GM12878 (cell line): ENCODE measurements at regions not wholly inside any gene's neighbourhood (a gene's known extent, or its start where the extent isn't known, plus 50 kb on each side); places are given as distances from the start of the nearest gene placed in this dataset.

Experiments used
- ATAC-seq: fragments of 200-7000 bp; cut with Tn5 transposase; 3 replicates; pipeline ENCODE4 v1.9.1; 2020; ENCODE audit warnings: mild to moderate bottlenecking, moderate library complexity
- BruUV-seq: library from RNA; stranded (reverse); fragments of 400-500 nt; replicated peaks from 2 replicates; lab custom pipeline; 2021; lab: Mats Ljungman, UMichigan
- CTCF ChIA-PET: fragments of 300-600 bp; sonication (Branson Sonifier 250); formaldehyde crosslinking; extraction: SDS; loops from one replicate; lab custom pipeline; 2021; ENCODE audit warnings: inconsistent platforms; lab: Yijun Ruan, JAX
- POLR2A ChIA-PET: fragments of 350-600 bp; formaldehyde crosslinking; extraction: SDS; loops from one replicate; lab custom pipeline; 2021; ENCODE audit warnings: inconsistent platforms; lab: Charles Lee
- RAD21 ChIA-PET: fragments of 300-600 bp; sonication (Branson Sonifier 250); formaldehyde crosslinking; loops from one replicate; lab custom pipeline; 2023; ENCODE audit warnings: antibody characterized with exemption; ENCODE audit not compliant: unreplicated experiment; lab: Charles Lee
- SMC1A ChIA-PET: fragments of 300-600 bp; sonication (Branson Sonifier 250); formaldehyde crosslinking; loops from one replicate; lab custom pipeline; 2023; ENCODE audit not compliant: unreplicated experiment, uncharacterized antibody; lab: Charles Lee
- DNase-seq: peaks from one replicate; pipeline ENCODE4 v3.0.0-alpha.2; 2011; ENCODE audit warnings: low read depth, low spot score
- FAIRE-seq: peaks from 3 replicates; lab custom pipeline; 2011; peaks lifted over from hg19 to GRCh38; lab: Jason Lieb, UNC
- H2AFZ ChIP-seq: 2 replicates; pipeline ENCODE4 v1.6.0; 2011; ENCODE audit warnings: low read depth, low read length, control low read depth; ENCODE audit not compliant: control insufficient read depth
- H3K27ac ChIP-seq: 2 replicates; pipeline ENCODE4 v1.5.1; 2011; ENCODE audit warnings: control low read depth; ENCODE audit not compliant: control insufficient read depth, insufficient read depth
- H3K27me3 ChIP-seq, 2 experiments: replicated peaks in 1 of 2; 2 replicates each; pipeline versions ENCODE4 v1.6.0 to v1.6.1; 2011; ENCODE audit warnings: low read length in 1 of 2; ENCODE audit not compliant: control insufficient read depth in 2 of 2, insufficient read depth in 2 of 2
- H3K36me3 ChIP-seq, 2 experiments: 2 replicates each; pipeline ENCODE4 v1.5.1; 2011; ENCODE audit warnings: low read length in 1 of 2; ENCODE audit not compliant: control insufficient read depth in 2 of 2, insufficient read depth in 2 of 2
- H3K4me1 ChIP-seq: 2 replicates; pipeline ENCODE4 v1.6.1; 2011; ENCODE audit warnings: mild to moderate bottlenecking, low read length, moderate library complexity, mixed read lengths; ENCODE audit not compliant: control insufficient read depth, insufficient read depth
- H3K4me2 ChIP-seq: 2 replicates; pipeline ENCODE4 v1.6.0; 2011; ENCODE audit warnings: control low read depth; ENCODE audit not compliant: control insufficient read depth, insufficient read depth
- H3K4me3 ChIP-seq: fragments of 200-600 bp; sonication (generic); 2 replicates; pipeline ENCODE4 v1.5.1; 2016
- H3K79me2 ChIP-seq: 2 replicates; pipeline ENCODE4 v1.6.0; 2011; ENCODE audit warnings: low read length; ENCODE audit not compliant: control insufficient read depth, insufficient read depth
- H3K9ac ChIP-seq: 2 replicates; pipeline ENCODE4 v1.8.0; 2011; ENCODE audit warnings: low read length, control low read depth, mixed read lengths; ENCODE audit not compliant: control insufficient read depth, insufficient read depth
- H3K9me3 ChIP-seq: replicated peaks from 3 replicates; pipeline ENCODE4 v1.5.1; 2011; ENCODE audit warnings: mild to moderate bottlenecking, low read length; ENCODE audit not compliant: control insufficient read depth, insufficient read depth
- H4K20me1 ChIP-seq: 2 replicates; pipeline ENCODE4 v1.6.0; 2011; ENCODE audit not compliant: control insufficient read depth, insufficient read depth
- BMI1 ChIP-seq: fragments of 450-650 bp; IDR thresholded peaks from 2 replicates; pipeline ENCODE4 v1.6.1; 2016; ENCODE audit warnings: mild to moderate bottlenecking, moderate library complexity, borderline replicate concordance
- CEBPB ChIP-seq, 2 experiments: fragments of 150-350 bp in 1 of 2; IDR thresholded peaks; 2 replicates each; pipeline ENCODE4 v1.6.1; 2012 to 2014; ENCODE audit warnings: low read depth in 2 of 2, low read length in 2 of 2, borderline replicate concordance in 1 of 2, inconsistent platforms in 1 of 2
- EGR1 ChIP-seq, 2 experiments: IDR thresholded peaks; 1 replicate in 1 of 2; 2 replicates in 1 of 2; pipeline ENCODE4 v1.6.1; 2011 to 2012; ENCODE audit warnings: low read depth in 2 of 2, low read length in 2 of 2, borderline replicate concordance in 1 of 2, mild to moderate bottlenecking in 1 of 2, moderate library complexity in 1 of 2
- EP300 ChIP-seq, 2 experiments: fragments of 150-350 bp in 1 of 2; IDR thresholded peaks; 2 replicates each; pipeline ENCODE4 v1.6.1; 2011 to 2012; ENCODE audit warnings: low read depth in 2 of 2, low read length in 2 of 2, borderline replicate concordance in 1 of 2, improper control_type of control experiment in 1 of 2, inconsistent platforms in 1 of 2; ENCODE audit not compliant: control insufficient read depth in 1 of 2
- GATAD2B ChIP-seq: fragments of 450-650 bp; conservative IDR thresholded peaks from 2 replicates; pipeline ENCODE4 v1.6.1; 2017; ENCODE audit warnings: low read depth, mild to moderate bottlenecking, moderate library complexity
- HDAC2 ChIP-seq: fragments of 200-600 bp; sonication (generic); IDR thresholded peaks from 2 replicates; pipeline ENCODE4 v1.6.1; 2017
- IKZF1 ChIP-seq: fragments of 450-650 bp; conservative IDR thresholded peaks from 2 replicates; pipeline ENCODE4 v1.6.1; 2017; ENCODE audit warnings: antibody characterized with exemption, mild to moderate bottlenecking
- IRF4 ChIP-seq: IDR thresholded peaks from 2 replicates; pipeline ENCODE4 v1.6.1; 2011; ENCODE audit warnings: low read depth, low read length
- KLF5 ChIP-seq: fragments of 450-650 bp; IDR thresholded peaks from 2 replicates; pipeline ENCODE4 v1.6.1; 2014; ENCODE audit warnings: mild to moderate bottlenecking; ENCODE audit not compliant: partially characterized antibody
- NR2F1 ChIP-seq: fragments of 450-650 bp; conservative IDR thresholded peaks from 2 replicates; pipeline ENCODE4 v1.6.1; 2017; ENCODE audit warnings: mild to moderate bottlenecking
- SPI1 ChIP-seq: IDR thresholded peaks from 2 replicates; pipeline ENCODE4 v1.6.1; 2011; ENCODE audit warnings: low read depth, mild to moderate bottlenecking, low read length, moderate library complexity, borderline replicate concordance; ENCODE audit not compliant: insufficient read depth
- TBL1XR1 ChIP-seq: IDR thresholded peaks from 2 replicates; pipeline ENCODE4 v1.6.1; 2012; ENCODE audit warnings: low read depth, low read length, improper control_type of control experiment
- ZSCAN29 ChIP-seq: fragments of 450-650 bp; IDR thresholded peaks from 2 replicates; pipeline ENCODE4 v1.6.1; 2017; ENCODE audit warnings: mild to moderate bottlenecking, moderate library complexity
- WGBS: methylation state at CpG from one replicate; pipeline ENCODE4 v1.1.6; 2016; ENCODE audit warnings: low lambda C conversion rate; ENCODE audit not compliant: insufficient replicate concordance, insufficient coverage; ENCODE audit errors: missing lambda C conversion rate; 5-methylcytosine and 5-hydroxymethylcytosine counted together
- in situ Hi-C: fragments of 300-500 bp; cut with MboI; formaldehyde crosslinking; loops from 9 replicates; pipeline ENCODE4 v1.14.3; 2018; ENCODE audit warnings: mixed read lengths
- intact Hi-C: fragments of 100-400 bp; cut with micrococcal nuclease; formaldehyde crosslinking; loops from one replicate; pipeline ENCODE4 v1.14.2; 2022; ENCODE audit not compliant: unreplicated experiment
- TF ChIP-seq, protein P1 (sequence below): fragments of 450-650 bp; IDR thresholded peaks from 2 replicates; pipeline ENCODE4 v1.6.1; 2016; ENCODE audit warnings: mild to moderate bottlenecking
- TF ChIP-seq, protein P2 (sequence below): IDR thresholded peaks from 2 replicates; pipeline ENCODE4 v1.6.1; 2012; ENCODE audit warnings: low read depth, low read length, improper control_type of control experiment
- TF ChIP-seq, protein P3 (sequence below), 3 experiments: IDR thresholded peaks in 2 of 3; conservative IDR thresholded peaks in 1 of 3; 2 replicates each; pipeline ENCODE4 v1.5.1; 2011; ENCODE audit warnings: low read depth in 3 of 3, low read length in 3 of 3, mild to moderate bottlenecking in 3 of 3, control low read depth in 2 of 3, moderate library complexity in 2 of 3, inconsistent platforms in 1 of 3, mixed read lengths in 1 of 3; ENCODE audit not compliant: control insufficient read depth in 2 of 3, insufficient read depth in 1 of 3; ENCODE audit errors: extremely low read depth in 1 of 3

DNA sequence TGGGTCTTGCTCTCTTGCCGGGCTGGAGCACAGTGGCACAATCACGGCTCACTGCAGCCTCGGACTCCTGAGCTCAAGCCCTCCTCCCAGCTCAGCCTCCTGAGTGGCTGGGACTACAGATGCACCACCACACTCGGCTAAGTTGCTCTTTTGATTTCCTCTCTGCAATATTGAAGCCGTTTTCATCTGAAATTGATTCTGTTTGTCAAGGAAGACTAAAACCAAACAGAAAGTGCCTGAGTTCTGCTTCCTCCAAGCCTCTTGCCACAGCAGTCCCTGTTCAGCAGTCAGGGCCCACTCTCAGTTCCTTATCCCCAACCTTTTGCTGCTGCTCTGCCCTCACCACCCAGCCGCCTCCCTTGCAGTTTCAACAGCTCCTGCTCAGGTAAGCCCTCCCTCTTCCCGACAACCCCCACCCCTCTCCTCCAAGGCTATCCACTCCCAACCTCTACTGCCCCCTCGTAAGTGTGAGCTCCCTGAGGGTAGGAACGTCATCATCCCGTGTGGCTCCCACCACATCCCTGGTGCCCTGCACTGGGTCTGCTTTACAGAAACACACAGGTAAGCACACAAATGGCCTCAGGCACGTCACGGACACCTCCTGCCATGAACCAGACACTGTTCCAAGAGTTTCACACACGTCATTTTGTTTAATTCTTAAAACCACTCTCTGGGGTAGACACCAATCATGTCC is 70.7 kb upstream of the TAB2 start (continued):
- TF ChIP-seq TBL1XR1 (no peak), SPI1 (peak; percentile 90), IRF4 (peak; percentile 93), CEBPB (IDR thresholded peaks at IDR 0.05; ENCODE audit: borderline replicate concordance in 1 of 2, low read depth in 2 of 2, low read length in 2 of 2) (no peak), GATAD2B (0 out of 2 replicates have a peak, but pooled peaks have one; percentile 35), EP300 (IDR thresholded peaks at IDR 0.05; ENCODE audit: borderline replicate concordance in 1 of 2, control insufficient read depth in 1 of 2, low read depth in 2 of 2, low read length in 2 of 2) (peak; percentile 36 to 61; a peak in 1 of 4 replicates), IKZF1 (peak; percentile 79)
- TF ChIP-seq, protein P1, sequence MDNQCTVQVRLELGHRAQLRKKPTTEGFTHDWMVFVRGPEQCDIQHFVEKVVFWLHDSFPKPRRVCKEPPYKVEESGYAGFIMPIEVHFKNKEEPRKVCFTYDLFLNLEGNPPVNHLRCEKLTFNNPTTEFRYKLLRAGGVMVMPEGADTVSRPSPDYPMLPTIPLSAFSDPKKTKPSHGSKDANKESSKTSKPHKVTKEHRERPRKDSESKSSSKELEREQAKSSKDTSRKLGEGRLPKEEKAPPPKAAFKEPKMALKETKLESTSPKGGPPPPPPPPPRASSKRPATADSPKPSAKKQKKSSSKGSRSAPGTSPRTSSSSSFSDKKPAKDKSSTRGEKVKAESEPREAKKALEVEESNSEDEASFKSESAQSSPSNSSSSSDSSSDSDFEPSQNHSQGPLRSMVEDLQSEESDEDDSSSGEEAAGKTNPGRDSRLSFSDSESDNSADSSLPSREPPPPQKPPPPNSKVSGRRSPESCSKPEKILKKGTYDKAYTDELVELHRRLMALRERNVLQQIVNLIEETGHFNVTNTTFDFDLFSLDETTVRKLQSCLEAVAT = peak; percentile 40; the same call in 1 of the 2 replicates
- TF ChIP-seq, all 136 proteins: peak for 20

DNA sequence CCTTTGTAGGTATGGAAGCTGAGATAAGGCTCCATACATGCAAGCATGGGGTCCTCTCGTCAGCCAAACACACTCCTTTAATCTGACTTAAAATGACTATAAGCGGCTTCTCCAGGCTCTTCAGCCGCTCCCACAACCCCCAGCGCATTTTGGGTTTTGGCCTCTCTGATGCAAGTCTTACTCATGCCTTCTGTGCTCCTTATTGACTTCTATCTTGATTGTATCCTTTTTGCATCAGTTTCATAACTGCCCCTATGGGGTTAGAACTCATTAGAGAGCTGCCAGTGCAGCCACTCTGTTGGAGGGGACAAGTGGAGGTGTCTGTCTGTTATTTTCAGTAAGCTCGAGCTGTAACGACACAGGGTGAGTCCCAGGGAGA is 70.1 kb upstream of the TAB2 start:
- no peaks in the 10 kb centered on the region for H3K27me3 ChIP-seq
- intact Hi-C loops (no loop called here), in situ Hi-C loops (no loop called here)
- no peak overlapping the region for H2AFZ ChIP-seq
- BruUV-seq = no TSS peak
- ChIA-PET RAD21 (interaction anchor here (1.0 to 1.5 kb wide), 6 partner anchors 69 to 216 kb away, joined by 3 to 4 read pairs (median 4); no protein-coding TSS in a partner anchor), POLR2A (interaction anchor here (1.2 kb wide), 1 partner anchor 24 kb away, joined by 3 read pairs; no protein-coding TSS in a partner anchor), SMC1A (interaction anchor here (0.6 to 3.6 kb wide), 8 partner anchors 12 to 73 kb away, joined by 3 to 17 read pairs (median 6); no protein-coding TSS in a partner anchor), CTCF (interaction anchor here (0.7 to 0.8 kb wide), 2 partner anchors 28 to 75 kb away, joined by 3 read pairs; no protein-coding TSS in a partner anchor)
- no peak for FAIRE-seq
- H3K36me3 ChIP-seq = no peaks in the 10 kb centered on the region
- H3K9me3 ChIP-seq = no peaks in the 10 kb centered on the region; the same call in 2 of the 3 replicates
- peaks cover 18% of the 10 kb centered on the region for H3K4me1 ChIP-seq
- no peak overlapping the region for H3K9ac ChIP-seq
- ATAC-seq = peak; percentile 5; the same call in 1 of the 3 replicates
- WGBS = 77% methylated on average over 6 of the region's 6 CpGs
- TF ChIP-seq ZSCAN29 (no peak), KLF5 (no peak), NR2F1 (no peak), BMI1 (no peak), EGR1 (IDR thresholded peaks at IDR 0.05; ENCODE audit: borderline replicate concordance in 1 of 2, low read depth in 2 of 2, low read length in 2 of 2) (no peak), HDAC2 (no peak)
- TF ChIP-seq, protein P2, sequence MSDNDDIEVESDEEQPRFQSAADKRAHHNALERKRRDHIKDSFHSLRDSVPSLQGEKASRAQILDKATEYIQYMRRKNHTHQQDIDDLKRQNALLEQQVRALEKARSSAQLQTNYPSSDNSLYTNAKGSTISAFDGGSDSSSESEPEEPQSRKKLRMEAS = no peak
- TF ChIP-seq, protein P3, sequence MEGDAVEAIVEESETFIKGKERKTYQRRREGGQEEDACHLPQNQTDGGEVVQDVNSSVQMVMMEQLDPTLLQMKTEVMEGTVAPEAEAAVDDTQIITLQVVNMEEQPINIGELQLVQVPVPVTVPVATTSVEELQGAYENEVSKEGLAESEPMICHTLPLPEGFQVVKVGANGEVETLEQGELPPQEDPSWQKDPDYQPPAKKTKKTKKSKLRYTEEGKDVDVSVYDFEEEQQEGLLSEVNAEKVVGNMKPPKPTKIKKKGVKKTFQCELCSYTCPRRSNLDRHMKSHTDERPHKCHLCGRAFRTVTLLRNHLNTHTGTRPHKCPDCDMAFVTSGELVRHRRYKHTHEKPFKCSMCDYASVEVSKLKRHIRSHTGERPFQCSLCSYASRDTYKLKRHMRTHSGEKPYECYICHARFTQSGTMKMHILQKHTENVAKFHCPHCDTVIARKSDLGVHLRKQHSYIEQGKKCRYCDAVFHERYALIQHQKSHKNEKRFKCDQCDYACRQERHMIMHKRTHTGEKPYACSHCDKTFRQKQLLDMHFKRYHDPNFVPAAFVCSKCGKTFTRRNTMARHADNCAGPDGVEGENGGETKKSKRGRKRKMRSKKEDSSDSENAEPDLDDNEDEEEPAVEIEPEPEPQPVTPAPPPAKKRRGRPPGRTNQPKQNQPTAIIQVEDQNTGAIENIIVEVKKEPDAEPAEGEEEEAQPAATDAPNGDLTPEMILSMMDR (IDR thresholded peaks at IDR 0.05 in 2 of 3, conservative IDR thresholded peaks at IDR 0.05 in 1 of 3; ENCODE audit: control insufficient read depth in 2 of 3, extremely low read depth in 1 of 3, insufficient read depth in 1 of 3, low read depth in 3 of 3, low read length in 3 of 3) = no peak
- H3K27ac ChIP-seq = no peak overlapping the region
- H3K4me2 ChIP-seq = peak overlapping the region; percentile 36; the same call in 1 of the 2 replicates
- no peak overlapping the region for H3K4me3 ChIP-seq
- DNase-seq = no peak
- no peaks in the 10 kb centered on the region for H4K20me1 ChIP-seq
- H3K79me2 ChIP-seq = no peaks in the 10 kb centered on the region
